ENCODE measurements at regions not wholly inside any gene's neighbourhood (a gene's known extent, or its start where the extent isn't known, plus 50 kb on each side); places are given as distances from the start of the nearest gene placed in this dataset.

DNA sequence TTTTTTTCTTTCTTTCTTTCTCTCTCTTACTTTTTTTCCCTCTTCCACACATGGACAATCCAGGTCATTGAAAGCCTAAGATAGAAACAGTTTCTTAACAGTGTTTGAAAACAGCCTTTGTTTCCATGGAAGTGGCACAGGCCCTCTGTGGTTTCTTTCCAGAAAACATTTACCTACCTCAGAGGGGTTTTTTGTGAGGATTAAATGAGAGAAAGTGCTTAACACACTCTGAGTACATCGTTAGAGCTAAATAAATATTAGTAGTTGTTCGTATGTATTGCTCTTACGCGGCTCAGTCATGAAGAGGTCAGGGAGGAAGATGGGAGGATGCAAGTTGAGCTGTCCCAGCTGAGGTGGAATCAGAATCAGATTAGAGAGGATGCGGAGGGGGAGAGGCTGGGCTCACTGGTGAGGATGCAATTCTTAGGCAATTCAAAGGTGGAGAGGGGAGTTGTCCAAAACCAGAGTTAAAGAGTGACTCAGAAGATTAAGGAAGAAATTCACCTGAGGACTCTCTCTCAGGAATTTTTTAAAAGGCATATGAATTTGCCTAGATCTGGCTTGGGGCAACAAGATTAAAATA is 345.4 kb downstream of the PMP22 start:
- Histone ChIP-seq H3K4me1 (peaks cover 0 to 8% (median 0%) of the 10 kb centered on the region in 3 donors), H3K27me3 (no peaks in the 10 kb centered on the region), H3K9me3 (no peaks in the 10 kb centered on the region), H3K4me3 (no peak overlapping the region), H3K36me3 (no peaks in the 10 kb centered on the region), H3K27ac (no peak overlapping the region)
- intact Hi-C loops (cut with DNase I) = loop anchor here in 1 of 3 donors (10.0 kb wide), 1 partner anchor 1325 kb away; no protein-coding TSS in a partner anchor
- no peak for DNase-seq
- FAIRE-seq = no peak
- peak in 1 of 4 donors; percentile 32 for ATAC-seq
- 64 to 69% methylated on average over 5 of the region's 5 CpGs for WGBS, 2 donors
- TF ChIP-seq, protein P1, sequence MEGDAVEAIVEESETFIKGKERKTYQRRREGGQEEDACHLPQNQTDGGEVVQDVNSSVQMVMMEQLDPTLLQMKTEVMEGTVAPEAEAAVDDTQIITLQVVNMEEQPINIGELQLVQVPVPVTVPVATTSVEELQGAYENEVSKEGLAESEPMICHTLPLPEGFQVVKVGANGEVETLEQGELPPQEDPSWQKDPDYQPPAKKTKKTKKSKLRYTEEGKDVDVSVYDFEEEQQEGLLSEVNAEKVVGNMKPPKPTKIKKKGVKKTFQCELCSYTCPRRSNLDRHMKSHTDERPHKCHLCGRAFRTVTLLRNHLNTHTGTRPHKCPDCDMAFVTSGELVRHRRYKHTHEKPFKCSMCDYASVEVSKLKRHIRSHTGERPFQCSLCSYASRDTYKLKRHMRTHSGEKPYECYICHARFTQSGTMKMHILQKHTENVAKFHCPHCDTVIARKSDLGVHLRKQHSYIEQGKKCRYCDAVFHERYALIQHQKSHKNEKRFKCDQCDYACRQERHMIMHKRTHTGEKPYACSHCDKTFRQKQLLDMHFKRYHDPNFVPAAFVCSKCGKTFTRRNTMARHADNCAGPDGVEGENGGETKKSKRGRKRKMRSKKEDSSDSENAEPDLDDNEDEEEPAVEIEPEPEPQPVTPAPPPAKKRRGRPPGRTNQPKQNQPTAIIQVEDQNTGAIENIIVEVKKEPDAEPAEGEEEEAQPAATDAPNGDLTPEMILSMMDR (IDR thresholded peaks at IDR 0.05) = no peak

DNA sequence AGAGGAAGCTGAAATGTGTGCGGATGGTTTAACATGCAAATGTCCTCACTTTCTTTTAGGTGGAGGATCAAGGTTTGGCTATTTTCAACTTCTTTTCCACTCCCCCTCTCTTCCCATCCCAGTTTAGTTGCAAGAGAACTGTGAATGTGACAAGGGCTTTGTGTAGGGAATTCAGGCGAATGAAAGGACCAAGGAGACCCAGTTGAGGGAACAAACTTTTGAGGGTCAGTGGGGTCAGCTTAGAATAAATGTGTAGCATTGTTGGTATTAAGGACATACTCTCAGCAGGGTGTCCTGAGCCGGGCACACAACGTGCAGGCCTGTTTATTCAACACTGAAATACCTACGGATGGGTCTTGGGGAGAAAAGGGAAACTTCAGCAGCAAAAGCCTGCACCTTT is 346.0 kb downstream of the PMP22 start:
- Histone ChIP-seq H3K27me3 (no peaks in the 10 kb centered on the region), H3K4me3 (no peak overlapping the region), H3K4me1 (peaks cover 0 to 8% (median 0%) of the 10 kb centered on the region in 3 donors), H3K36me3 (no peaks in the 10 kb centered on the region), H3K9me3 (no peaks in the 10 kb centered on the region), H3K27ac (no peak overlapping the region)
- TF ChIP-seq, protein P1 (IDR thresholded peaks at IDR 0.05) = no peak
- intact Hi-C loops (cut with DNase I) = no loop called here
- FAIRE-seq = no peak
- no peak for DNase-seq
- ATAC-seq = no peak
- WGBS, 2 donors = 64 to 75% methylated on average over 5 of the region's 5 CpGs

DNA sequence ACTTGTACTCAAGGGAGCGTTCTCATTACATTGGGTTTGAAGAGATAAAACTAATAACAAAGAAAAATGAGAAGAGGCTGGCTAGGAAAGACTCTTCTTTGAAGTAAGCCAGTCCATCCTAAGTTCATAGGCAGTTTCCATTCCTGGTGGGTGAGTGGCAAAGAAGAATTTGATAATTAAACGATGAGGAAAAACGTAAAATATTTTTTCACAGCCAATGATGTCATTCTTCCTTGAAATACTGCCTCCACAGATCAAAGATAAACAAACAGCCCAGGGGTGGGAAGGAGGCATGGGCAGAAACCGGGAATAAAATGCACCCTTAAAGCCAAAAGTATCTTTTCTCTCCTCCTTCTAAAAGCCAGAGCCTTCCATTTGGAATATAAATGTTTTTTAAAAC is 346.6 kb downstream of the PMP22 start:
- intact Hi-C loops (cut with DNase I) = no loop called here
- no peaks in the 10 kb centered on the region for H3K36me3 ChIP-seq
- TF ChIP-seq, protein P1 (IDR thresholded peaks at IDR 0.05) = no peak
- H3K27me3 ChIP-seq = no peaks in the 10 kb centered on the region
- ATAC-seq (peak in 2 of 4 donors; percentile 30 to 40), FAIRE-seq (no peak), DNase-seq (no peak)
- peaks cover 0 to 8% (median 0%) of the 10 kb centered on the region in 3 donors for H3K4me1 ChIP-seq
- no peaks in the 10 kb centered on the region for H3K9me3 ChIP-seq
- peak overlapping the region in 1 of 4 donors; percentile 19 for H3K27ac ChIP-seq
- H3K4me3 ChIP-seq = no peak overlapping the region
- WGBS, 2 donors = 35 to 43% methylated on average over 4 of the region's 4 CpGs

DNA sequence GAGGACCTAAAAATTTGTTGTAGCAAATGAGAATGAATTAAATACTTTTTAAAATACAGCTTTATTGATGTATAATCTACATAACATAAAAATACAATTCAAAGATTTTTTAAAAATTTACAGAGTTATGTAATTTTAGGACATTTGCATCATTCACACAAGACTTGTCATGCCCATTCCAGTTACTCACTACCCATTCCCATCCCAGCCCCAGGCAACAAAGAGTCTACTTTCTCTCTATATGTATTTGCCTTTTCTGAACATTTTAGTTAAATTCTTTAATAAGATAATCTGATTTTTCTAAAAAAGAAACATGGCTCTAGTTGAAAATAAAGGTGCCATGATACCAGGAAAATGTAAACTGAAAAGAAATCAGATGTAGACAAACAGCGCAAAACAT is 354.2 kb downstream of the PMP22 start:
- no peak for DNase-seq
- no peaks in the 10 kb centered on the region for H3K4me1 ChIP-seq
- H3K36me3 ChIP-seq = no peaks in the 10 kb centered on the region
- no peak for FAIRE-seq
- intact Hi-C loops (cut with DNase I) = no loop called here
- WGBS, 2 donors = 93 to 98% methylated on average over 1 of the region's 1 CpG
- no peaks in the 10 kb centered on the region for H3K9me3 ChIP-seq
- no peaks in the 10 kb centered on the region for H3K27me3 ChIP-seq
- H3K4me3 ChIP-seq = no peak overlapping the region
- TF ChIP-seq, protein P1 (IDR thresholded peaks at IDR 0.05) = no peak
- ATAC-seq = no peak
- no peak overlapping the region for H3K27ac ChIP-seq

DNA sequence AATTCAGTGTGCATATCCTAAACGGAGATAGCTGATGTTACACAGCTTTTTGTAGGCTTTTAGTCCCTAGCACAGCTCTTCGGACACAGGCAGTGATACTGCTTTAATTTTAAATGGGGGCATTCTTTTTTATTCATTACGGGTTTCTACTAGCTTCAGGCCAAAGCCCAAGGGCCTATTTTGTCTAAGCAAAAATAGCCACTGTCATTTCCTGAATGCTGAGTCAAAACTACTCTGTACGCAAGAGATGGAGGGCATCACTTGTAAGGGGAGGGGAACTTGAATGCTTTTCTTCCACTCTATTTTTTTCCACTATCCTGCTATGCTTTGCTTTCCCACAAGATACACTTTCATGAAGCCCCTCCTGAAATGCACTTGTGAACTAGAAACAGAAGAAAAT is 360.7 kb downstream of the PMP22 start:
- Histone ChIP-seq H3K4me1 (peaks cover 0 to 5% (median 0%) of the 10 kb centered on the region in 3 donors), H3K9me3 (no peaks in the 10 kb centered on the region), H3K4me3 (no peak overlapping the region), H3K36me3 (no peaks in the 10 kb centered on the region), H3K27ac (no peak overlapping the region), H3K27me3 (no peaks in the 10 kb centered on the region)
- WGBS, 2 donors = 83 to 92% methylated on average over 4 of the region's 4 CpGs
- TF ChIP-seq, protein P1 (IDR thresholded peaks at IDR 0.05) = no peak
- DNase-seq = no peak
- ATAC-seq = no peak
- intact Hi-C loops (cut with DNase I) = no loop called here
- FAIRE-seq = no peak
